ENCODE measurements at regions not wholly inside any gene's neighbourhood (a gene's known extent, or its start where the extent isn't known, plus 50 kb on each side); places are given as distances from the start of the nearest gene placed in this dataset.

- DNase-seq (no peak), ATAC-seq (no peak)
- Histone ChIP-seq H3K27ac (no peak overlapping the region), H3K4me1 (no peaks in the 10 kb centered on the region), H3K4me3 (no peak overlapping the region), H3K9me3 (peaks cover 0 to 11% (median 0%) of the 10 kb centered on the region in 12 donors), H3K27me3 (peaks cover 0 to 12% (median 0%) of the 10 kb centered on the region in 9 donors), H3K36me3 (no peaks in the 10 kb centered on the region)
- 25 to 65% (median 45%) methylated on average over 1 of the region's 1 CpG for WGBS, 4 donors
- intact Hi-C loops (cut with DNase I), result no loop called here
- no peak for TF ChIP-seq CTCF (IDR thresholded peaks at IDR 0.05)
- TF ChIP-seq POLR2A (IDR thresholded peaks at IDR 0.05), result no peak
Observed at GRCh38 chrX:17206584-17206983, 168.4 kb upstream of the NHS start.

- intact Hi-C loops (cut with DNase I), result no loop called here
- H3K36me3 ChIP-seq, result no peaks in the 10 kb centered on the region
- peak in 1 of 4 donors; percentile 29 for ATAC-seq
- 59 to 76% (median 65%) methylated on average over 4 of the region's 4 CpGs for WGBS, 4 donors
- no peak overlapping the region for H3K27ac ChIP-seq
- H3K9me3 ChIP-seq, result peaks cover 0 to 13% (median 0%) of the 10 kb centered on the region in 12 donors
- H3K27me3 ChIP-seq, result no peaks in the 10 kb centered on the region
- no peak for DNase-seq
- no peak for TF ChIP-seq POLR2A (IDR thresholded peaks at IDR 0.05)
- no peak for TF ChIP-seq CTCF (IDR thresholded peaks at IDR 0.05)
- no peaks in the 10 kb centered on the region for H3K4me1 ChIP-seq
- no peak overlapping the region for H3K4me3 ChIP-seq
Observed at GRCh38 chrX:17214962-17215361, 160.0 kb upstream of the NHS start.

- Histone ChIP-seq H3K27me3 (peaks cover 0 to 4% (median 0%) of the 10 kb centered on the region in 9 donors), H3K4me1 (no peaks in the 10 kb centered on the region)
- intact Hi-C loops (cut with DNase I), result no loop called here
Observed at GRCh38 chrX:17226736-17227135, 148.3 kb upstream of the NHS start.

GRCh38 chrX:17237146-17237545 lies 137.9 kb upstream of the NHS start:
- Histone ChIP-seq H3K36me3 (no peaks in the 10 kb centered on the region), H3K27ac (no peak overlapping the region), H3K27me3 (peaks cover 0 to 4% (median 0%) of the 10 kb centered on the region in 9 donors), H3K4me1 (no peaks in the 10 kb centered on the region), H3K4me3 (no peak overlapping the region), H3K9me3 (no peaks in the 10 kb centered on the region)
- DNase-seq (no peak), ATAC-seq (no peak)
- TF ChIP-seq POLR2A (IDR thresholded peaks at IDR 0.05) (no peak), CTCF (IDR thresholded peaks at IDR 0.05) (no peak)
- 83 to 92% (median 88%) methylated on average over 5 of the region's 5 CpGs for WGBS, 4 donors
- intact Hi-C loops (cut with DNase I), result no loop called here

More at GRCh38 chrX:17226736-17227135, 148.3 kb upstream of the NHS start:
- TF ChIP-seq POLR2A (IDR thresholded peaks at IDR 0.05) (no peak), CTCF (IDR thresholded peaks at IDR 0.05) (no peak)
- DNase-seq (no peak), ATAC-seq (no peak)
- no peaks in the 10 kb centered on the region for H3K9me3 ChIP-seq
- H3K27ac ChIP-seq, result no peak overlapping the region
- H3K4me3 ChIP-seq, result no peak overlapping the region
- no peaks in the 10 kb centered on the region for H3K36me3 ChIP-seq
